Astrocyte of the cerebellum (primary cell): ENCODE measurements at regions not wholly inside any gene's neighbourhood (a gene's known extent, or its start where the extent isn't known, plus 50 kb on each side); places are given as distances from the start of the nearest gene placed in this dataset.
A peak's percentile ranks its signal among the peaks of the same experiment; 100 is the strongest.
"Not testable (repeated sequence)": the region's sequence is repeated elsewhere in the genome, so short reads cannot be mapped to it uniquely, and the experiment has no call there.

Experiments used
- DNase-seq: peaks from one replicate; pipeline ENCODE4 v3.0.0-alpha.2; 2011; ENCODE audit warnings: low read depth
- H3K4me3 ChIP-seq: 2 replicates; pipeline ENCODE4 v1.5.1; 2011; ENCODE audit warnings: mild to moderate bottlenecking, low read depth, low read length, moderate library complexity
- in situ Hi-C: cut with HindIII; loops from 2 replicates; pipeline ENCODE4 v1.10.0; 2017; ENCODE audit warnings: low sequenced_read_pairs
- TF ChIP-seq, protein P1 (sequence below): IDR thresholded peaks from 2 replicates; pipeline ENCODE4 v1.5.1; 2012; ENCODE audit warnings: low read length, low read depth, moderate library complexity, mild to moderate bottlenecking; ENCODE audit errors: missing control alignments

- no peak overlapping the region for H3K4me3 ChIP-seq
- TF ChIP-seq, protein P1, sequence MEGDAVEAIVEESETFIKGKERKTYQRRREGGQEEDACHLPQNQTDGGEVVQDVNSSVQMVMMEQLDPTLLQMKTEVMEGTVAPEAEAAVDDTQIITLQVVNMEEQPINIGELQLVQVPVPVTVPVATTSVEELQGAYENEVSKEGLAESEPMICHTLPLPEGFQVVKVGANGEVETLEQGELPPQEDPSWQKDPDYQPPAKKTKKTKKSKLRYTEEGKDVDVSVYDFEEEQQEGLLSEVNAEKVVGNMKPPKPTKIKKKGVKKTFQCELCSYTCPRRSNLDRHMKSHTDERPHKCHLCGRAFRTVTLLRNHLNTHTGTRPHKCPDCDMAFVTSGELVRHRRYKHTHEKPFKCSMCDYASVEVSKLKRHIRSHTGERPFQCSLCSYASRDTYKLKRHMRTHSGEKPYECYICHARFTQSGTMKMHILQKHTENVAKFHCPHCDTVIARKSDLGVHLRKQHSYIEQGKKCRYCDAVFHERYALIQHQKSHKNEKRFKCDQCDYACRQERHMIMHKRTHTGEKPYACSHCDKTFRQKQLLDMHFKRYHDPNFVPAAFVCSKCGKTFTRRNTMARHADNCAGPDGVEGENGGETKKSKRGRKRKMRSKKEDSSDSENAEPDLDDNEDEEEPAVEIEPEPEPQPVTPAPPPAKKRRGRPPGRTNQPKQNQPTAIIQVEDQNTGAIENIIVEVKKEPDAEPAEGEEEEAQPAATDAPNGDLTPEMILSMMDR: no peak
- no peak for DNase-seq
- in situ Hi-C loops: no loop called here
Observed at GRCh38 chr6:115847671-115848070, 213.0 kb downstream of the FRK start.

GRCh38 chr6:115843945-115844344 is 216.7 kb downstream of the FRK start:
- H3K4me3 ChIP-seq: no peak overlapping the region
- TF ChIP-seq, protein P1: no peak
- DNase-seq: no peak
- in situ Hi-C loops: no loop called here

- H3K4me3 ChIP-seq: no peak overlapping the region
- in situ Hi-C loops: no loop called here
- TF ChIP-seq, protein P1: no peak
- no peak for DNase-seq
Observed at GRCh38 chr6:115842338-115842737, 218.4 kb downstream of the FRK start.

- no peak for DNase-seq
- in situ Hi-C loops: no loop called here
- H3K4me3 ChIP-seq: no peak overlapping the region
- TF ChIP-seq, protein P1: no peak
Observed at GRCh38 chr6:115839583-115840181, 221.0 kb downstream of the FRK start.

DNA sequence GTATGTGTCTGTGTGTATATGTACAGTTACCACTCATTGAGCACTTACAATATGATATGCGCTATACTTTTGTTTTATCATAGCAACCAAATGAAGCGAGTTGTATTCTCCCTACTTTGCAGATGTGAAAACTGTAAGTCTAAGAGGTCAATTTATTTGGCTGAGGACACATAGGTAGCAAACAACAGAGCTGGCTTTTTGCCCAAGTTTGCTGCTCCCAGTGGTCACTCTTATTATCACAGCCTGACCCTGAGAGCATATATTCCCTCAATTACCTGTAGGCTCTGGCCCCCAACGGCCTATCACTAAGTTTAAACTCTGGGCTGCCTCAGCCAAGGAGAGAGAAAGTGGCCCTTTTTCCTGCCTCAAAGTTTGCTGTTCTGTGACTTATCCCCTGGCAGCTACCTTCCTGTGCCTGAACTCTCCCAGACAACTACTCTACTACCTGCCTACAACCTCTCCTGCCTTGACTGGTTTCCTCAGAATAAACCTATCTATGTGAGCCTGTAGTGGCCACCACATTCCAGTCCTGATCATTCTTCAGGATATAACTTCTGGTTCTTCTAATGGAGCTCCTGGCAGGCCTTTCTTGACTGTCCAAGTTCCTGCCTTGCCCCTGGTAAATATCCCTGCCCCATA is 221.8 kb downstream of the FRK start:
- in situ Hi-C loops: no loop called here
- no peak overlapping the region for H3K4me3 ChIP-seq
- TF ChIP-seq, protein P1: peak; percentile 52
- DNase-seq: no peak

DNA sequence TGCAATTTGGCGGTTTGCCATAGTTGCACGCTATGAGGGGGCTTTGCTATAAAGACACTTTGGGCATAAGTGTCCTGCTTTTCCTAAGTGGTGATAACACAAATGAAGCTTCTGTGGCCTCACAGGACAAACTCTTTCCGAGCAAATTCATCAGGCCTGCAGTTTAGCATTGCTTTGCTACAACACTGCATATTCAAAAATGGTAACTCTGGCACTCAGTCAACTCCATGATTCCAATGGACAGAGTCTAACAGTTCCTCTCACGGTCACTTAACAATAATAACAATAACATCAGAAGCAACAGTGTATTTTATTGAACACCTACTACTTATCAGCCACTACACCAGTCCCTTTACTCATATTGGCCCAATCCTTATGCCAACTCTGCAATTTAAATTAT is 222.5 kb downstream of the FRK start:
- in situ Hi-C loops: no loop called here
- TF ChIP-seq, protein P1: no peak
- no peak for DNase-seq
- H3K4me3 ChIP-seq: no peak overlapping the region

GRCh38 chr6:115836374-115836773 is 224.3 kb downstream of the FRK start:
- DNase-seq, in situ Hi-C loops: not testable (repeated sequence)

More at GRCh38 chr6:115836374-115836773, 224.3 kb downstream of the FRK start:
- not testable (repeated sequence) for H3K4me3 ChIP-seq
